Calu3 (cell line): ENCODE measurements at regions not wholly inside any gene's neighbourhood (a gene's known extent, or its start where the extent isn't known, plus 50 kb on each side); places are given as distances from the start of the nearest gene placed in this dataset.

Experiments
- BruUV-seq: library from RNA; stranded (reverse); fragments of 400-500 nt; replicated peaks from 2 replicates; lab custom pipeline; 2021; lab: Mats Ljungman, UMichigan
- CTCF ChIA-PET: fragments of 300-600 bp; sonication (Branson Sonifier 250); formaldehyde crosslinking; loops from one replicate; lab custom pipeline; 2022; ENCODE audit warnings: antibody characterized with exemption; lab: Charles Lee
- DNase-seq: peaks from one replicate; pipeline ENCODE4 v3.0.0; 2022
- H3K27ac Mint-ChIP-seq: one replicate; pipeline ENCODE4 v1.8.0; 2022; ENCODE audit warnings: mixed read lengths; ENCODE audit not compliant: unreplicated experiment
- H3K27me3 Mint-ChIP-seq: one replicate; pipeline ENCODE4 v1.8.0; 2022; ENCODE audit warnings: mixed read lengths; ENCODE audit not compliant: unreplicated experiment
- H3K36me3 Mint-ChIP-seq: one replicate; pipeline ENCODE4 v1.8.0; 2022; ENCODE audit warnings: mild to moderate bottlenecking, moderate library complexity, mixed read lengths; ENCODE audit not compliant: insufficient read depth, unreplicated experiment
- H3K4me1 Mint-ChIP-seq: one replicate; pipeline ENCODE4 v1.8.0; 2022; ENCODE audit warnings: mild to moderate bottlenecking, low read depth, mixed read lengths; ENCODE audit not compliant: unreplicated experiment
- H3K4me3 Mint-ChIP-seq: one replicate; pipeline ENCODE4 v1.8.0; 2022; ENCODE audit warnings: mild to moderate bottlenecking, low read depth, moderate library complexity, mixed read lengths; ENCODE audit not compliant: unreplicated experiment
- H3K9me3 Mint-ChIP-seq: one replicate; pipeline ENCODE4 v1.8.0; 2022; ENCODE audit warnings: low read depth, mixed read lengths; ENCODE audit not compliant: unreplicated experiment
- intact Hi-C: fragments of 100-400 bp; cut with micrococcal nuclease; formaldehyde crosslinking; loops from one replicate; pipeline ENCODE4 v1.10.0; 2022; ENCODE audit not compliant: unreplicated experiment
- TF ChIP-seq, protein P1 (sequence below): fragments of 200-600 bp; IDR thresholded peaks from one replicate; pipeline ENCODE4 v1.8.0; 2022; ENCODE audit warnings: antibody characterized with exemption; ENCODE audit not compliant: unreplicated experiment

GRCh38 chr9:38271666-38272241, 120.7 kb upstream of the ALDH1B1 start:
- BruUV-seq, result no TSS peak
- Mint-ChIP-seq H3K4me1 (no peaks in the 10 kb centered on the region), H3K27me3 (no peaks in the 10 kb centered on the region), H3K4me3 (no peak overlapping the region), H3K9me3 (no peaks in the 10 kb centered on the region), H3K36me3 (no peaks in the 10 kb centered on the region), H3K27ac (no peak overlapping the region)
- no peak for DNase-seq
- intact Hi-C loops, result no loop called here
- CTCF ChIA-PET, result no interaction called here
- TF ChIP-seq, protein P1, sequence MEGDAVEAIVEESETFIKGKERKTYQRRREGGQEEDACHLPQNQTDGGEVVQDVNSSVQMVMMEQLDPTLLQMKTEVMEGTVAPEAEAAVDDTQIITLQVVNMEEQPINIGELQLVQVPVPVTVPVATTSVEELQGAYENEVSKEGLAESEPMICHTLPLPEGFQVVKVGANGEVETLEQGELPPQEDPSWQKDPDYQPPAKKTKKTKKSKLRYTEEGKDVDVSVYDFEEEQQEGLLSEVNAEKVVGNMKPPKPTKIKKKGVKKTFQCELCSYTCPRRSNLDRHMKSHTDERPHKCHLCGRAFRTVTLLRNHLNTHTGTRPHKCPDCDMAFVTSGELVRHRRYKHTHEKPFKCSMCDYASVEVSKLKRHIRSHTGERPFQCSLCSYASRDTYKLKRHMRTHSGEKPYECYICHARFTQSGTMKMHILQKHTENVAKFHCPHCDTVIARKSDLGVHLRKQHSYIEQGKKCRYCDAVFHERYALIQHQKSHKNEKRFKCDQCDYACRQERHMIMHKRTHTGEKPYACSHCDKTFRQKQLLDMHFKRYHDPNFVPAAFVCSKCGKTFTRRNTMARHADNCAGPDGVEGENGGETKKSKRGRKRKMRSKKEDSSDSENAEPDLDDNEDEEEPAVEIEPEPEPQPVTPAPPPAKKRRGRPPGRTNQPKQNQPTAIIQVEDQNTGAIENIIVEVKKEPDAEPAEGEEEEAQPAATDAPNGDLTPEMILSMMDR, result no peak

DNA sequence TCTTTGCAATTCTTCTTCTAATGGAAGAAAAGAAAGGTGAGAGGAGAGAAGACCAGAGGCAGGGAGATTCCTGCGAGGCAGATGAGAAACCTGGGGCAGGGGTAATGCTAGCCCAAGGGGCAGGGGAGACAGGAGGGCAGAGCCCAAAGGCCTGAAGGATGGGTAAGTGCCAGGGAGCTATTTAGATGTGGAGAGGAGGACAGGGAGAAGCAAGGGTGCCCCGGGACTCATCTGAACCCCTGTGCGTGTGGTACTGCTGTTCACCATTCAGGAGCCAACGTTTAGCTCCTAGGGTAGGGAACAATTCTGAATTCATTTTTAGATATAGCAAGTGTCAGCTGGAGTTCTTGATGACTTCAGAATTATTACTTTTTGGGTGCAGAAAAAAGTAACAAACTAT, 122.7 kb upstream of the ALDH1B1 start:
- TF ChIP-seq, protein P1, result no peak
- CTCF ChIA-PET, result no interaction called here
- intact Hi-C loops, result loop anchor here (10.0 kb wide), 2 partner anchors 185 to 525 kb away; no protein-coding TSS in a partner anchor
- H3K36me3 Mint-ChIP-seq, result no peaks in the 10 kb centered on the region
- no peak overlapping the region for H3K27ac Mint-ChIP-seq
- H3K4me3 Mint-ChIP-seq, result no peak overlapping the region
- H3K27me3 Mint-ChIP-seq, result no peaks in the 10 kb centered on the region
- H3K4me1 Mint-ChIP-seq, result no peaks in the 10 kb centered on the region
- no peaks in the 10 kb centered on the region for H3K9me3 Mint-ChIP-seq
- DNase-seq, result no peak
- no TSS peak for BruUV-seq

- intact Hi-C loops, result loop anchor here (10.0 kb wide), 2 partner anchors 179 to 519 kb away; no protein-coding TSS in a partner anchor
- Mint-ChIP-seq H3K9me3 (peaks cover 2% of the 10 kb centered on the region), H3K36me3 (no peaks in the 10 kb centered on the region), H3K4me1 (no peaks in the 10 kb centered on the region), H3K4me3 (no peak overlapping the region), H3K27ac (no peak overlapping the region), H3K27me3 (no peaks in the 10 kb centered on the region)
- CTCF ChIA-PET, result interaction anchor here (0.7 to 1.0 kb wide), 4 partner anchors 244 to 474 kb away, joined by 3 to 4 read pairs (median 3); no protein-coding TSS in a partner anchor
- DNase-seq, result peak; percentile 1
- TF ChIP-seq, protein P1, result no peak
- no TSS peak for BruUV-seq
Measured at GRCh38 chr9:38263532-38263931, 129.0 kb upstream of the ALDH1B1 start.

GRCh38 chr9:38259519-38260218, 132.8 kb upstream of the ALDH1B1 start:
- Mint-ChIP-seq H3K9me3 (peaks cover 2% of the 10 kb centered on the region), H3K27me3 (no peaks in the 10 kb centered on the region), H3K4me3 (no peak overlapping the region), H3K4me1 (no peaks in the 10 kb centered on the region), H3K36me3 (no peaks in the 10 kb centered on the region), H3K27ac (no peak overlapping the region)
- intact Hi-C loops, result loop anchor here (10.0 kb wide), 2 partner anchors 175 to 515 kb away; no protein-coding TSS in a partner anchor
- TF ChIP-seq, protein P1, result no peak
- no TSS peak for BruUV-seq
- no peak for DNase-seq
- CTCF ChIA-PET, result no interaction called here
